Activated naive CD8-positive, alpha-beta T cell treated with anti-CD3 and anti-CD28 coated beads for 36 hours (primary cell): ENCODE measurements at regions not wholly inside any gene's neighbourhood (a gene's known extent, or its start where the extent isn't known, plus 50 kb on each side); places are given as distances from the start of the nearest gene placed in this dataset.

ENCODE experiments used
- DNase-seq: peaks from one replicate; pipeline ENCODE4 v3.0.0; 2021
- H3K27ac Mint-ChIP-seq: one replicate; pipeline ENCODE4 v1.8.0; 2022; ENCODE audit warnings: mild to moderate bottlenecking, moderate library complexity, mixed read lengths
- H3K27me3 Mint-ChIP-seq: one replicate; pipeline ENCODE4 v1.8.0; 2022; ENCODE audit warnings: mild to moderate bottlenecking, mixed read lengths
- H3K36me3 Mint-ChIP-seq: one replicate; pipeline ENCODE4 v1.8.0; 2021; ENCODE audit warnings: mild to moderate bottlenecking, mixed read lengths
- H3K4me1 Mint-ChIP-seq: one replicate; pipeline ENCODE4 v1.8.0; 2021; ENCODE audit warnings: mixed read lengths
- H3K4me3 Mint-ChIP-seq: one replicate; pipeline ENCODE4 v1.8.0; 2022; ENCODE audit warnings: mild to moderate bottlenecking, moderate library complexity, mixed read lengths
- H3K9me3 Mint-ChIP-seq: one replicate; pipeline ENCODE4 v1.8.0; 2022; ENCODE audit warnings: mixed read lengths

- Mint-ChIP-seq H3K27ac (no peak overlapping the region), H3K9me3 (no peaks in the 10 kb centered on the region), H3K4me1 (no peaks in the 10 kb centered on the region), H3K4me3 (no peak overlapping the region), H3K27me3 (peaks cover 37% of the 10 kb centered on the region), H3K36me3 (no peaks in the 10 kb centered on the region)
- DNase-seq: no peak
Observed at GRCh38 chr2:94939349-94939748, 68.1 kb downstream of the TEKT4 start.

DNA sequence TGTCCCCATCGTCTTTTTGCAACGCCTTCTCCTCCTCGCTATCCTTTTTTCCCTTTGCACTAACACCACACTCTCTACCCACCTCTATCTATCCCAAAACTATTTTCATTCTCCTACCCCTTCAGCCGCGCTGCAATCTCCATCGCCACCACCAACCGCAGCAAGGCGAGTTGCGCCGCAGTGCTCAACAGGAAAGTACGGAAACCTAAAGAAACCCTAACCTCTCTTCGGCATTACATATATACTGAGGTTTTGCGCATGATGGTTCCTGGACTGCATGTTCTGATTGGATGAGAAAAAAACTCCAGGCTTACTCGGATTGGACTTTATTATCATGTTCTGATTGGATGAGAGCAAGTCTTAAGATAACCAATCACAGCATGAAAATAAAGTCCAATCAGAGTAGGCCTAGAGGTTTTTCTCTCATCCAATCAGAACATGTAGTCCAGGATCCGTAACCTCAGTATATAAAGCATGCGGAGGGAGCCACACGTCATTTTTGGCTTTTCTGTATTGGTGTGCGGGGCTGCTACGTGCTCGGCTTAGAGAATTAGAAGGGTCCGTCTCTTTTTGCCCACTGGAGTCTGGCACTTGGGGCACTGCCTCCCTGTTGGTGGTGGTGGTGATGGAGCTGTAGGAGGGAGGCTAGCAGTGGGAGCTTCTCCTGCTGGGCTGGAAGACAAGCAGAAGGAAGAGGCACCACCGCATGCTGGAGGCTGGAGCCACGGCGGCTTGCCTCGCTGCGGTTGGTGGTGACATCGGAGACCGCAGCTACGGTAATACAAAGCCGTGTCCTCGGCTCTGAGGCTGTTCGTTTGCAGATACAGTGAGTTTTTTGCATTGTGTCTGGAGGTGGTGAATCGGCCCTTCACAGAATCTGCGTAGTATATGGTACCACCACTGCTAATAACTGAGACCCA, 76.1 kb downstream of the TEKT4 start:
- no peak for DNase-seq
- Mint-ChIP-seq H3K4me1 (no peaks in the 10 kb centered on the region), H3K9me3 (peaks cover 4% of the 10 kb centered on the region), H3K27ac (no peak overlapping the region), H3K4me3 (no peak overlapping the region), H3K27me3 (peaks cover 12% of the 10 kb centered on the region), H3K36me3 (no peaks in the 10 kb centered on the region)

GRCh38 chr2:94955702-94956101, 69.8 kb upstream of the MAL start:
- no peak overlapping the region for H3K27ac Mint-ChIP-seq
- peaks cover 30% of the 10 kb centered on the region for H3K27me3 Mint-ChIP-seq
- DNase-seq: no peak
- H3K4me3 Mint-ChIP-seq: no peak overlapping the region
- no peaks in the 10 kb centered on the region for H3K36me3 Mint-ChIP-seq
- H3K4me1 Mint-ChIP-seq: no peaks in the 10 kb centered on the region
- no peaks in the 10 kb centered on the region for H3K9me3 Mint-ChIP-seq

- no peaks in the 10 kb centered on the region for H3K4me1 Mint-ChIP-seq
- H3K27me3 Mint-ChIP-seq: peaks cover 30% of the 10 kb centered on the region
- no peaks in the 10 kb centered on the region for H3K9me3 Mint-ChIP-seq
- DNase-seq: peak; percentile 31
- no peaks in the 10 kb centered on the region for H3K36me3 Mint-ChIP-seq
- H3K27ac Mint-ChIP-seq: no peak overlapping the region
- no peak overlapping the region for H3K4me3 Mint-ChIP-seq
Observed at GRCh38 chr2:94956797-94957391, 68.6 kb upstream of the MAL start.

- peaks cover 23% of the 10 kb centered on the region for H3K27me3 Mint-ChIP-seq
- no peak overlapping the region for H3K27ac Mint-ChIP-seq
- no peak overlapping the region for H3K4me3 Mint-ChIP-seq
- no peaks in the 10 kb centered on the region for H3K4me1 Mint-ChIP-seq
- H3K9me3 Mint-ChIP-seq: no peaks in the 10 kb centered on the region
- no peaks in the 10 kb centered on the region for H3K36me3 Mint-ChIP-seq
- no peak for DNase-seq
Observed at GRCh38 chr2:94958245-94958644, 67.3 kb upstream of the MAL start.

GRCh38 chr2:94960266-94960665, 65.2 kb upstream of the MAL start:
- H3K4me3 Mint-ChIP-seq: no peak overlapping the region
- H3K9me3 Mint-ChIP-seq: no peaks in the 10 kb centered on the region
- H3K4me1 Mint-ChIP-seq: no peaks in the 10 kb centered on the region
- DNase-seq: no peak
- H3K36me3 Mint-ChIP-seq: no peaks in the 10 kb centered on the region
- H3K27ac Mint-ChIP-seq: no peak overlapping the region
- H3K27me3 Mint-ChIP-seq: peaks cover 20% of the 10 kb centered on the region

DNA sequence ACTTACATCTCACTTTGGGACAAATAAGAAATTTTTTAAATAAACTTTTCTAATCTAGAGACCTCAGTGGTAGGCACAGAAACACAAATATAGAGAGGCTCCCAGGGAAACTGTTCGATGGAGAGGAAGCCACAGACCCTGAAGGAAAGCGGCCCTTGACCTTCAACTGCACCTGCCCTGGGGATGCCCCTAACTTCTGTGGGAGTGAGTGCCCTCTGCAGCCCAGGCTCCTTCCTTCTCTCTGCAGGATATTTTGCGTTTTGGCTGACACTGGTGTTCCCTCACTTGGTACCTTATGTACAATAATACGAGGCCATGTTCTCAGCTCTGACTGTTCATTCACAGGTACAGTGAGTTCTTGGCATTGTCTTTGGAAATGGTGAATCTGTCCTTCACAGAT, 64.8 kb upstream of the MAL start:
- H3K9me3 Mint-ChIP-seq: no peaks in the 10 kb centered on the region
- no peaks in the 10 kb centered on the region for H3K36me3 Mint-ChIP-seq
- no peak overlapping the region for H3K27ac Mint-ChIP-seq
- no peak overlapping the region for H3K4me3 Mint-ChIP-seq
- no peak for DNase-seq
- H3K27me3 Mint-ChIP-seq: peaks cover 20% of the 10 kb centered on the region
- H3K4me1 Mint-ChIP-seq: no peaks in the 10 kb centered on the region

DNA sequence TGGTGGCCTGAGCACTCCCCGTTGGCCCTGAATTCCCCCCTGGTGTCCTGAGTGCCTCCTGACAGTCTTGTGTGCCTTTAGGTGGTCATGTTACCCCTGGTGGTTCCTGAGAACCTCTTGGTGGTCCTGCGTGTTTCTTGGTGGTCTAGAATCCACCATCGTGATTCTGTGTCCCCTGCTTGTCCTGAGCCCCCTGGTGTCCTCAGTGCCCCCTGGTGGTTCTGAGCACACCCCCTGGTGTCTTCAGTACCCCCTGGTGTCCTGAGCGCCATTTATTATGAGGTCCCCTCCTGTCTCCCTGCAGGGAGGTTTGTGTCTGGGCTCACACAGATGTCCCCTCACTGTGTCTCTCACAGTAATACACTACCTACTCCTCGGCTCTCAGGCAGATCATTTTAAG, 61.3 kb upstream of the MAL start:
- H3K9me3 Mint-ChIP-seq: no peaks in the 10 kb centered on the region
- H3K27ac Mint-ChIP-seq: no peak overlapping the region
- peaks cover 28% of the 10 kb centered on the region for H3K27me3 Mint-ChIP-seq
- no peak for DNase-seq
- H3K4me1 Mint-ChIP-seq: no peaks in the 10 kb centered on the region
- no peaks in the 10 kb centered on the region for H3K36me3 Mint-ChIP-seq
- H3K4me3 Mint-ChIP-seq: no peak overlapping the region

GRCh38 chr2:94966689-94967088, 58.8 kb upstream of the MAL start:
- Mint-ChIP-seq H3K4me3 (no peak overlapping the region), H3K36me3 (no peaks in the 10 kb centered on the region), H3K9me3 (no peaks in the 10 kb centered on the region), H3K4me1 (no peaks in the 10 kb centered on the region), H3K27me3 (peaks cover 37% of the 10 kb centered on the region), H3K27ac (no peak overlapping the region)
- no peak for DNase-seq

- no peak for DNase-seq
- H3K9me3 Mint-ChIP-seq: no peaks in the 10 kb centered on the region
- H3K4me1 Mint-ChIP-seq: no peaks in the 10 kb centered on the region
- H3K36me3 Mint-ChIP-seq: no peaks in the 10 kb centered on the region
- no peak overlapping the region for H3K4me3 Mint-ChIP-seq
- H3K27me3 Mint-ChIP-seq: peaks cover 46% of the 10 kb centered on the region
- no peak overlapping the region for H3K27ac Mint-ChIP-seq
Observed at GRCh38 chr2:94970353-94970752, 55.2 kb upstream of the MAL start.
